Mesenteric fat pad (tissue), 1 donor: ENCODE measurements at regions not wholly inside any gene's neighbourhood (a gene's known extent, or its start where the extent isn't known, plus 50 kb on each side); places are given as distances from the start of the nearest gene placed in this dataset.
"Not testable (repeated sequence)": the region's sequence is repeated elsewhere in the genome, so short reads cannot be mapped to it uniquely, and the experiment has no call there.

Experiments used
- DNase-seq: peaks from one replicate; pipeline ENCODE4 v3.0.0-alpha.2; 2020; ENCODE audit warnings: low spot score
- donor health status: DM: yes; HTN: yes; CAD: no.

- DNase-seq = no peak
These were observed 132.8 kb upstream of the FUNDC1 start for GRCh38 chrX:44675362-44676024.

DNA sequence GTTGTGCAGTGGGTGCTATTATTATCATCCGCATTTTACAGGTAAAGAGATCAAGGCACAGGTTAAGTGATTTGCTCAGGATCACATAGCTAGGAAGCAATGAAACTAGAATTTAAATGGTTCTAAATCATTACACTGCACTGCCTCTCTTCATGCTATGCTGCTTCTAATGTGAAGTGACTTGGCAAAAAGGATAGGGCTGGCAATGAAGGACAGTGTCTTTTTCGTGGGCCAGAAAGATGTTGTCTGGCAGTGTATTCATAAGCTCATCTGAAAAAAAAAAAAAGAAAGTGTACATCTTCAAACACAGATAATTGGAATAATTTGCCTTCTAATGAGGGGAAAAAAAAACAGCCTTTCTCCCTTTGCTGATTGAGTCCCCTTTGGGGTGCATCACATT lies 132.2 kb upstream of the FUNDC1 start:
- no peak for DNase-seq

DNA sequence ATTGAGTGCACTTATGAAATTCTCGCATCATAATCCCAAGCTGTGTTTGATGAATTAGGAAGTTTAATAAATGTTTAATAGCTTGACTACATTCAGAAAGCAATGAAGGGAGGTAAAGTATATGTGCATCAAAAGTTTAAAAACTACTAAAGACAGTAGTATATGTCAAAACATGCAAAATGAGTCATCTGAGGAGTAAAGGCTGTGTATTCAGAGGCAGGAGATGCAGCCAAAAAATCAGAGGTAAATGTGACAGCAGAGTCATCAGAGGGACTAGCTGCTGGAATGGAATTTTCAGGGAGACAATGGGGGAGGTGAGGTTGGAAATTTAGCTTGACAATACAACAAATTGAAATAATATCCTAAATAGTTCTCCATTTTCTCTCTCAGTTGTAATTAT lies 127.0 kb upstream of the FUNDC1 start:
- DNase-seq = no peak

DNA sequence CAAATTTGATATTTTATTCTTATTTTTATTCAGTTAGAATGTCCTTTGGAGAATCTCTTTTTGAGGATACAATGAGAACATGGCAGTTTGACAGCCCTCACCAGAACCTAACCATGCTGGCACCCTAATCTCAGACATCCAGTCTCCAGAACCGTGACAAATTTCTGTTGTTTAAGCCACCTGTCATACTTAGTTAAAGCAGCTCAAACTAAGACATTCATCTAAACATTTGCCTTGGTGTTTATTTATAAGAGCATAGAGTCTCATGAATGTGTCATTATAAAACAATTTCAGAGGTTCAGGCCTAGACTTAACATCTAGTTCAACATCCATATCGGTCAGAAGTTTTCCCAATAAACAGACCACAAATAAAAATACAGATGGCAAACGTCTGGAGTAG lies 125.1 kb upstream of the FUNDC1 start:
- no peak for DNase-seq

GRCh38 chrX:44657718-44658246 lies 115.1 kb upstream of the FUNDC1 start:
- not testable (repeated sequence) for DNase-seq

DNA sequence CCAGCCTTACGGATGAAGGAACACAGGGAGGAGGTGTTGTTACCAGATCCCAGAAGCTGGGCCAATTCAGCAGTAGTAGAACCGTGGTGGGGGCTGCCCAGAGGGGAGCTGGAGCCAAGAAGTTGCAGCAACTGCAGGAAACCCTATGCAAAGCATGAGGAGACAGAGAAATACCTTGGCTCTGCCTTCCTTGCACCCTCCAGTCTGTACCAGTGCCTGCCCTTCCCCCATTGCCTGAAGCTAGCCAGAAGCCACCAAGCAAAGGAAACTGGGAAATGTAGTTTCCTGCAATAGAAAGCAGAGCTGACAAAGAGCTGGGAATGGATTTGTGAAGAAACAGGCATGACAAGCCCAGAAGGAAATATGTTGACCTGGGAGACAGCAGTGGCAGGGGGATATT lies 108.7 kb upstream of the FUNDC1 start:
- no peak for DNase-seq

GRCh38 chrX:44643723-44644122 lies 101.1 kb upstream of the FUNDC1 start:
- no peak for DNase-seq

DNA sequence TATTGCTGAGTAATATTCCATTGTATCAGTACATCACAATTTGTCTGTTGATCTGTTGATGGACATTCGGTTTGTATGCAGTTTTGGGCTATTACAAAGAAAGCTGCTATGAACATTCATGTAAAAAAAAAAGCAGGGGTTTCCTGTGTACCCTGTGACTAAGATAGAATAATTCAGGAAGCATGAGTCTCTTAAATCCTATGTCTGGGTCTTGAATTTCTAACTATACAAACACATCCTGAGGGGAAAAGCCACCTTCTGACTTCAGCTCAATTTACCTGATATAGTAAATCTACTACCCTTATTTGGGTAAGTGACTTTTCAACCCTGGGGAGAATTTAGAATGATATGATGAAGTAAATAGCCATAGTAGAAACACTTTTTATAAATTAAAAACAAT lies 94.6 kb upstream of the FUNDC1 start:
- no peak for DNase-seq

DNA sequence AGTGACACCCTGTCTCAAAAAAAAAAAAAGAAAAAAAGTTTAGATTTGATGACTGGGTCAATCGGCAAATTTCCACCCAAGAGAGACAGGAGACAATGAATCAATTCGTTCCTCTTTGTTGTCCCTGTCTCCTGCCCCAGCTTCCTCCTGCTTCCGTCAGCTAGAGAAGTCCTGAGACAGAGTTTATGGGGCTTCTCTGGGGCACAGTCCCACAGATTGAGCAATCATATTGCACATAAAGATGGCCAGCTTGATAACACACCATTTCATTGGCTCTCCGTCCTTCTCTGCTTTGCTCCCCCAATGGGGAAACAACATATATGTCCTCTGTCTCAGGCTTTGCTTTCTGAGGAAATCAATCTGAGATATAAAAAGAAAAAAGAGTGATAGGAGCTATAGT lies 78.4 kb upstream of the FUNDC1 start:
- DNase-seq = no peak

- DNase-seq = no peak
These were observed 76.4 kb upstream of the FUNDC1 start for GRCh38 chrX:44619039-44619438.

DNA sequence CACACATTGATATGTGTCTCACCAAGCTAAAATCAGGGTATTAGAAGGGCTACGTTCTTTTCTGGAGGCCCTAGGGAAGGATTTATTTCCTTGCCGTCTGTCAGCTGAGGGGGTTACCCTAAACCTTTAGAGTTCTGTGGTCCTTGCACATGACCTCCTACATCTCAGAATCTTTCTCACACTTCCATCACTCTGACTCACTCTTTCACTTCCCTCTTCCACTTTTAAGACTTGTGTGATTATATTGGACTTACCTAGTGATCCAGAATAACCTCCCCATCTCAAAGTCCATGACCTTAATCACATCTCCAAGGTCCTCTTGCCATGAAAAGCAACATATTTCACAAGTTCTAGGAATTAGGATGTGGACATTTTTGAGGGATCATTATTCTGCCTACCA lies 53.6 kb upstream of the FUNDC1 start:
- DNase-seq = no peak
